ENCODE measurements at regions not wholly inside any gene's neighbourhood (a gene's known extent, or its start where the extent isn't known, plus 50 kb on each side); places are given as distances from the start of the nearest gene placed in this dataset.
"Not testable (repeated sequence)": the region's sequence is repeated elsewhere in the genome, so short reads cannot be mapped to it uniquely, and the experiment has no call there.

GRCh38 chr2:194166818-194167217 lies 1490.2 kb upstream of the SLC39A10 start:
- DNase-seq = no peak

- DNase-seq = no peak
These were observed 1501.6 kb upstream of the SLC39A10 start for GRCh38 chr2:194155431-194155830.

- no peak for DNase-seq
These were observed 1505.8 kb upstream of the SLC39A10 start for GRCh38 chr2:194151231-194151630.

GRCh38 chr2:194135463-194135862 lies 1521.6 kb upstream of the SLC39A10 start:
- no peak for DNase-seq

GRCh38 chr2:194128810-194129209 lies 1528.2 kb upstream of the SLC39A10 start:
- no peak for DNase-seq

GRCh38 chr2:194126418-194126817 lies 1530.6 kb upstream of the SLC39A10 start:
- DNase-seq = no peak

GRCh38 chr2:194116861-194117260 lies 1540.2 kb upstream of the SLC39A10 start:
- no peak for DNase-seq

GRCh38 chr2:194105358-194105757 lies 1551.7 kb upstream of the SLC39A10 start:
- DNase-seq = no peak

- no peak for DNase-seq
These were observed 1552.3 kb upstream of the SLC39A10 start for GRCh38 chr2:194104687-194105086.

GRCh38 chr2:194103941-194104659 lies 1552.9 kb upstream of the SLC39A10 start:
- no peak for DNase-seq

GRCh38 chr2:194102546-194102945 lies 1554.5 kb upstream of the SLC39A10 start:
- DNase-seq = no peak

- DNase-seq = no peak
These were observed 1556.8 kb upstream of the SLC39A10 start for GRCh38 chr2:194100201-194100600.

GRCh38 chr2:194096402-194096801 lies 1560.6 kb upstream of the SLC39A10 start:
- DNase-seq = no peak

- DNase-seq = no peak
These were observed 1561.7 kb upstream of the SLC39A10 start for GRCh38 chr2:194095359-194095758.

- DNase-seq = no peak
These were observed 1566.6 kb upstream of the SLC39A10 start for GRCh38 chr2:194090251-194090905.

GRCh38 chr2:194087089-194087958 lies 1569.7 kb upstream of the SLC39A10 start:
- no peak for DNase-seq

- no peak for DNase-seq
These were observed 1570.9 kb upstream of the SLC39A10 start for GRCh38 chr2:194086129-194086528.

- DNase-seq = no peak
These were observed 1577.0 kb upstream of the SLC39A10 start for GRCh38 chr2:194079989-194080388.

GRCh38 chr2:194077366-194077765 lies 1579.7 kb upstream of the SLC39A10 start:
- no peak for DNase-seq

GRCh38 chr2:194062401-194062800 lies 1594.6 kb upstream of the SLC39A10 start:
- DNase-seq = no peak

- no peak for DNase-seq
These were observed 1596.8 kb upstream of the SLC39A10 start for GRCh38 chr2:194060269-194060668.

- DNase-seq = no peak
These were observed 1602.7 kb upstream of the SLC39A10 start for GRCh38 chr2:194054313-194054712.

GRCh38 chr2:194044321-194044720 lies 1612.7 kb upstream of the SLC39A10 start:
- no peak for DNase-seq

GRCh38 chr2:194021130-194021529 lies 1635.9 kb upstream of the SLC39A10 start:
- not testable (repeated sequence) for DNase-seq
